NCI-H2196 (cell line): ENCODE measurements at regions not wholly inside any gene's neighbourhood (a gene's known extent, or its start where the extent isn't known, plus 50 kb on each side); places are given as distances from the start of the nearest gene placed in this dataset.

Experiments
- DNase-seq: peaks from one replicate; lab custom pipeline; 2025; ENCODE audit not compliant: unreplicated experiment; lab: John Stamatoyannopoulos, UW

DNA sequence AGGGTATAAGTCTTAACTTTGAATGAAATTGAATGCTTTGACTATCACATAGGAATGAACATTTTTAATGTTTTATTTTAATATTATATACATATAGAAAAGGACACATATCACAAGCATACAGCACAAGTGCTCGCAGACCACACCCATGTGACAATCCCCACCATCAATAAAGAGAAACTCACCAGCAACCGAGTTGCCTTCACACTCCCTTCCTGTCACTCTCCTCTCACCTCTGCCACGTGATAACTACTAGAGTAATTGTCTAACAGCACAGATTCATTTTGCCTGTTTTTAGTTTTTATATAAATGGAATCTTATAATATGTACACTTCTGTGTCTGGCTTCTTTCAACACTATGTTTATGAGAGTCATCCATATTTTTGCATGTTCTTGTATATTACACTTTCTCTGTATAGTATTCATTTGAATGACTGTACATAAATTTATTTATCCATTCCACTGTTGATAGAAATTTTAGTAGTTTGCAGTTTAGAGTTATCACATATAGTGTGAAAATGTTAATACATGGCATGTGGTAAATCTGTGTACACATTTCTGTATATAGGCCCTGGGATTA, 304.9 kb upstream of the DUSP10 start:
- no peak for DNase-seq

GRCh38 chr1:222045786-222046185, 303.9 kb upstream of the DUSP10 start:
- no peak for DNase-seq

- DNase-seq = no peak
Observed at GRCh38 chr1:222045236-222045635, 303.3 kb upstream of the DUSP10 start.

DNA sequence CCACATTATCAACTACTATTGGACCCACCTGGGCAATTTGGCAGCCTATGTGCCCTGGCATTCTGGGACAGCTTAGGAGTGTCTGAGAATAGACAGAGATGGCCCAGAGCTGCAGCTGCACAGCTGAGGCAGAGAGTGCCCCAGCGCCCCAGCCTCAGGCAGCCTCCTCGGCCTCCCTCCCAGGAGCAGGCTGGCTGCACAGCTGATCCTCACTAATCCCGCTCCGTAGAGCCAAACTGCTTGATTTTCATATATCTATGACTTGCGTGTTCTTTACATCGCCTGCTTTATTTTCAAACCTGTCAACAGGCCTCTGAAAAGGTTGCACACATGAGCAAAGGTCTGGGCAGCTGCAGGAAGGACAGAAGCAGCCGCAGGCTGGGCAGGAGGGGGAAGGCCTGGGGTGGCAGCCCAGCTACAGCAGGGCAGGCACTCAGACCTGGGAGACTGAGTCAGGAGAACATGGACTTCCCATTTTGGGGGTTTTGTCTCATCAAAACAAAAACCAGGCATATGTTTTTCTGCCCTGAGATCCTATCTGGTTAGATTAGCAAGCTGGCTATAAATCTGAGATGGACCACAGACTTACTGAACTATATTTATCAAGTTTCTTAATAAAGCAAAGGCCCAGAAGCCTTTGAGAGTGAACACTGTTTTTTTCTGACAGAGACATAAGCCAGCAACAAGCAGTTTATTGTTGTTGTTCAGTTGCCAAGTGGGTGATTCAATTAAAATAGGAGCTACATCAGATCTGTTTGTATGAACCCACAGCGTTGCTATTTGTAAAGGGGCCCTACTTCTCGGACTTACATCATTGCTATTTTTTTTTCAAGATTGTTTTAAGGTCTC, 301.8 kb upstream of the DUSP10 start:
- no peak for DNase-seq

- no peak for DNase-seq
Observed at GRCh38 chr1:222042120-222042519, 300.2 kb upstream of the DUSP10 start.

GRCh38 chr1:222040955-222041354, 299.1 kb upstream of the DUSP10 start:
- DNase-seq = no peak

GRCh38 chr1:222040121-222040805, 298.4 kb upstream of the DUSP10 start:
- no peak for DNase-seq

GRCh38 chr1:222038971-222039370, 297.1 kb upstream of the DUSP10 start:
- DNase-seq = no peak

DNA sequence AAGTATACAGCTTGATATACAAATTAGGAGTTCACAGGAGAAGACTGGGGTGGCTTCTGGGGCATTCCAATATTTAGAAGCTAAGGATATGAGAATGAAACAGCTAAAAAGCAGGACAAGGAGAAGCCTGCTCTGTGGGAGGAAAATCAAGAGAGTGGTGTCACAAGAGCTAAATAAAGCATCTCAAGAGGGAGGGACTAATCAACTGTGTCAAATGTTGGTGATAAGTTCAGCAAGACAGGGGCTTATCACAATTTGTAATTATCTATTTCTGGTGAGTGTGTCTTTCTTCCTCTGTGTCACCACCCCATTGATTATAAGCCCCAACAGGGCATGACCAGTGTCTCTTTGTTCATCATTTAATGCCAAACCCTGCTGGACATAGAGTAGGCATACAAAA, 295.8 kb upstream of the DUSP10 start:
- DNase-seq = no peak

DNA sequence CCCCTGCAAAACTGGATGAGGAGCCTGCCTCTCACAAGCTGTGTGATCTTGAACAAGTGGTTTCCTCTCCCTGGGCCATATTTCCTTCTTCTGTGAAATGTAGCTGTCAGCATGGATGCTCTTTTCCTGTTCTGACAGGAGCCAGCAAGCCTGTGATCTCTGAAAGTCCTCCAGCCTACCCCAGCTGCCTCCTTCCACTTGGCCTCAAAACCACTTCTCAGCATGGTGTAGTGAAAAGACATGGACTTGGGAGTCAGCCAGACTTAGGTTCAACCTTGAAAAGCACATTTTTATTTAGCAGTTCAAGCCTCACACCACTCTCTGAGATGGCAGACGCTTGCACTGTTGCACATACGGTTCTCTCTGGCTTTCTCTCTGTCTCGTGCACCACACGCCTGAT, 292.9 kb upstream of the DUSP10 start:
- DNase-seq = no peak

DNA sequence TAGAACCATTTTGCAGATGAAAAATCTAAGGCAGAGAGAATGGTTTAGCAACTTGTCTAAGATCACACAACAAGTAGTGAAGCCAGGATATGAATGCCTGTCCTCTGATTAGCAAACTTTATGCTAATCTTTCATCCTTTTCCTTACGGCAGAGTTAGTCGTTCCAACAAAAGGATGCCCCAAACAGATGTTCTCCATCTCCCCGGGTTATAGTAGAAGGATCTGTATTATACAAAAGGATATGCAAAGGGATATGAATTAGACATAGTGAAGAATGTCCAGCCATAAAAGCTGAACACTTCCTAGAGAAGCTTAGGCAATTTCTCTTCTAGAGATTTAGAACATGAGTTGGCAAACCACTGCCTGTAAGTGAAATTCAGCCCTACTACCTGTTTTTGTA, 291.6 kb upstream of the DUSP10 start:
- no peak for DNase-seq

- no peak for DNase-seq
Observed at GRCh38 chr1:222031318-222031717, 289.4 kb upstream of the DUSP10 start.

GRCh38 chr1:222028676-222029075, 286.8 kb upstream of the DUSP10 start:
- DNase-seq = no peak

DNA sequence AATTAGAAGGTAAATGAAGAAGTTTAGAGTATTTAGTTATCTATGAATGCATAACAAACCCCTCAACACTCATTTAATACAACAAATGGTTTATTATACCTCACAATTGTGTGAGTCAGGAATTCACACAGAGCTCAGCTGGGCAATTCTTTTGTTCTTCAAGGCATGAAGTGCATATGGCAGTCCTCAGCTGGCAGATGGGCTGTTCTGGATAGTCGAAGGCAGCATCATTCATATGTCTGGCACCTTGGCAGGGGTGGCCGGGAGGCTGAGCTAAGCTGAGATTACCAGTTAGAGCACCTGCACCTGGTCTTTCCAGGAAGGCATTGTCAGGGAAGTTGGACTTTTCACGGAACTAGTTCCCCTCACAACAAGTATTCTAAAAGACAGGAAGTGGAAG, 286.2 kb upstream of the DUSP10 start:
- no peak for DNase-seq

- DNase-seq = no peak
Observed at GRCh38 chr1:222026280-222026679, 284.4 kb upstream of the DUSP10 start.

GRCh38 chr1:222023025-222023424, 281.1 kb upstream of the DUSP10 start:
- no peak for DNase-seq

DNA sequence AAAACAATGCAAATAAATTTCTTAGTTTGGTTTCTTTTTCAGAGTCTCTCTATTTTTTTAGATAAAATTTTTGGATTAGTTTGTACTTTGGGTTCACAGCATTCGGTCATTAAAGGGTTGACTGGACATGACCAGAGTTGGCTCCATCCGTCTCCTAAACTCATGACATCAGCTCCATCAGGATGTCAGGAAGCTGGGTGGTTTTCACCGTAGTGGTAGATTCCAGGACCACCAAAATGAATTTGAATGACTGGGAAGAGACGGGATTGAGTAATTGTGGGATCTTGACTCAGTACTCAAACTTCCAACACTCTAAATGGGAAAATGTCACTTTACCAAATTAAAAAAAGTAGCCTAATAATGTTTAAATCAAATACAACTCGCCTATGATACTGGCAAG, 279.2 kb upstream of the DUSP10 start:
- no peak for DNase-seq

GRCh38 chr1:222020553-222020952, 278.7 kb upstream of the DUSP10 start:
- DNase-seq = no peak

GRCh38 chr1:222019029-222019428, 277.1 kb upstream of the DUSP10 start:
- no peak for DNase-seq

DNA sequence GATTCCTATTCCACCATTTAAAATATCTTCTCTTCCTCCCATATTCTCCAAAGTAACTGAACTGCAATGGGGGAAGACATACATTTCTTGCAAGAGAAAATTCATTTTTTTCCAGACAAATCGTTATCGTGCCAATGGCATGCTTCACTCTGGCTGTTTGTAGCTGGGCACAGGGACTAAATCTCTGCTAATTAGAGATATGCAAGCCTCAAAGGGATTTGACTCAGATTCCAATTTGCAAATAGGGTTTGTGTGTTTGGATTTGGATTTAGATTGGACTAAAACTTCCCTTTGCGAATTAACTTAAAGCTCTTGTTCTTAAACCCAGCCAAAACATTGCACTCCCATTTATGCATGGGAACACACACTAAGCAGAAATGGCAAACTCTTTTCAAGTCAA, 276.2 kb upstream of the DUSP10 start:
- DNase-seq = no peak

- DNase-seq = no peak
Observed at GRCh38 chr1:222015686-222016085, 273.8 kb upstream of the DUSP10 start.

GRCh38 chr1:222014001-222014400, 272.1 kb upstream of the DUSP10 start:
- DNase-seq = no peak
